HCT116 (cell line): ENCODE measurements at regions not wholly inside any gene's neighbourhood (a gene's known extent, or its start where the extent isn't known, plus 50 kb on each side); places are given as distances from the start of the nearest gene placed in this dataset.

Experiments
- ATAC-seq: fragments of 200-7000 bp; cut with Tn5 transposase; 2 replicates; pipeline ENCODE4 v1.9.1; 2020; ENCODE audit warnings: mild to moderate bottlenecking, moderate library complexity
- BruUV-seq: library from RNA; stranded (reverse); fragments of 400-500 nt; replicated peaks from 2 replicates; lab custom pipeline; 2021; lab: Mats Ljungman, UMichigan
- CTCF ChIA-PET: fragments of 300-600 bp; sonication (Branson Sonifier 250); formaldehyde crosslinking; loops from one replicate; lab custom pipeline; 2021; ENCODE audit warnings: antibody characterized with exemption; lab: Charles Lee
- POLR2A ChIA-PET: fragments of 300-600, 350-600 bp; sonication (Branson Sonifier 250); formaldehyde crosslinking; loops from one replicate; lab custom pipeline; 2021; ENCODE audit warnings: antibody characterized with exemption; lab: Charles Lee
- RAD21 ChIA-PET, 2 experiments: fragments of 300-600 bp; sonication (Branson Sonifier 250); formaldehyde crosslinking; loops; one replicate each; lab custom pipeline; 2023; ENCODE audit warnings: low total read pairs in 2 of 2; ENCODE audit not compliant: uncharacterized antibody in 2 of 2, unreplicated experiment in 2 of 2, low non-redundant PET in 1 of 2; lab: Charles Lee
- DNase-seq: peaks from one replicate; pipeline ENCODE4 v3.0.0-alpha.2; 2010; ENCODE audit warnings: low read depth, low spot score
- H2AFZ ChIP-seq: fragments of 200-600 bp; shearing (Covaris generic), sonication (generic); 2 replicates; pipeline ENCODE4 v1.6.1; 2017; ENCODE audit warnings: low read depth, mixed run types, mixed read lengths, antibody characterized with exemption, low read length; ENCODE audit not compliant: poor library complexity, severe bottlenecking
- H3K27ac ChIP-seq: 2 replicates; pipeline ENCODE4 v1.5.1; 2012; ENCODE audit warnings: low read depth, low read length
- H3K27me3 ChIP-seq: fragments of 200-600 bp; sonication (generic); 2 replicates; pipeline ENCODE4 v1.6.1; 2016; ENCODE audit warnings: mixed run types, low read length, mixed read lengths; ENCODE audit not compliant: insufficient read depth
- H3K36me3 ChIP-seq, 2 experiments: fragments of 200-500 bp in 1 of 2; fragments of 200-600 bp in 1 of 2; sonication (Bioruptor generic) in 1 of 2; sonication (generic) in 1 of 2; 2 replicates each; pipeline versions ENCODE4 v1.5.1 to v1.6.1; 2014 to 2016; ENCODE audit warnings: low read length in 2 of 2, inconsistent platforms in 1 of 2, mixed read lengths in 1 of 2, mixed run types in 1 of 2; ENCODE audit not compliant: insufficient read depth in 2 of 2, control insufficient read depth in 1 of 2
- H3K4me1 ChIP-seq, 2 experiments: fragments of 200-600 bp in 1 of 2; sonication (generic) in 1 of 2; 2 replicates each; pipeline versions ENCODE4 v1.5.1 to v1.6.1; 2012 to 2017; ENCODE audit warnings: low read length in 2 of 2, inconsistent platforms in 1 of 2, mild to moderate bottlenecking in 1 of 2, mixed read lengths in 1 of 2, mixed run types in 1 of 2, moderate library complexity in 1 of 2; ENCODE audit not compliant: insufficient read depth in 2 of 2, control insufficient read depth in 1 of 2
- H3K4me2 ChIP-seq: fragments of 200-600 bp; sonication (generic); 2 replicates; pipeline ENCODE4 v1.6.1; 2017; ENCODE audit warnings: mixed run types, low read length, mixed read lengths
- H3K4me3 ChIP-seq, 2 experiments: fragments of 200-600 bp in 1 of 2; sonication (generic) in 1 of 2; replicated peaks in 1 of 2; 2 replicates each; pipeline ENCODE4 v1.5.1; 2011 to 2016; ENCODE audit warnings: low read length in 2 of 2, control low read depth in 1 of 2, low read depth in 1 of 2, mild to moderate bottlenecking in 1 of 2, mixed read lengths in 1 of 2, mixed run types in 1 of 2
- H3K79me2 ChIP-seq: fragments of 200-600 bp; sonication (generic); 2 replicates; pipeline ENCODE4 v1.6.1; 2017; ENCODE audit warnings: mild to moderate bottlenecking, mixed run types, low read length, moderate library complexity, mixed read lengths; ENCODE audit not compliant: insufficient read depth
- H3K9ac ChIP-seq: fragments of 200-600 bp; sonication (generic); 2 replicates; pipeline ENCODE4 v1.6.1; 2016; ENCODE audit warnings: low read length, mixed read lengths
- H3K9me2 ChIP-seq: fragments of 200-600 bp; sonication (generic), shearing (Covaris generic); 2 replicates; pipeline ENCODE4 v1.6.1; 2017; ENCODE audit warnings: mixed run types, mild to moderate bottlenecking, moderate library complexity; ENCODE audit not compliant: insufficient read depth
- H3K9me3 ChIP-seq, 2 experiments: fragments of 200-500 bp in 1 of 2; fragments of 200-600 bp in 1 of 2; sonication (Bioruptor generic) in 1 of 2; sonication (generic) in 1 of 2; 2 replicates each; pipeline ENCODE4 v1.6.1; 2014 to 2017; ENCODE audit warnings: low read length in 2 of 2, mixed read lengths in 2 of 2, inconsistent platforms in 1 of 2, low read depth in 1 of 2, mild to moderate bottlenecking in 1 of 2, mixed run types in 1 of 2, moderate library complexity in 1 of 2; ENCODE audit not compliant: control insufficient read depth in 1 of 2, insufficient read depth in 1 of 2
- H4K20me1 ChIP-seq: fragments of 200-600 bp; sonication (generic), shearing (Covaris generic); 2 replicates; pipeline ENCODE4 v1.6.1; 2017; ENCODE audit warnings: mixed run types, mild to moderate bottlenecking, moderate library complexity; ENCODE audit not compliant: insufficient read depth
- ATF3 ChIP-seq: IDR thresholded peaks from 2 replicates; pipeline ENCODE4 v1.6.1; 2012
- CBX3 ChIP-seq: IDR thresholded peaks from 2 replicates; pipeline ENCODE4 v1.6.1; 2012; ENCODE audit warnings: low read depth
- ELF1 ChIP-seq: IDR thresholded peaks from 2 replicates; pipeline ENCODE4 v1.6.1; 2012; ENCODE audit warnings: low read depth, borderline replicate concordance
- EZH2 ChIP-seq: fragments of 200-600 bp; sonication (generic); IDR thresholded peaks from 2 replicates; pipeline ENCODE4 v1.6.1; 2017; ENCODE audit warnings: antibody characterized with exemption, mixed run types
- EZH2phosphoT487 ChIP-seq: fragments of 200-600 bp; IDR thresholded peaks from 2 replicates; pipeline ENCODE4 v1.6.1; 2018; ENCODE audit warnings: antibody characterized with exemption, borderline replicate concordance
- FOSL1 ChIP-seq: IDR thresholded peaks from 2 replicates; pipeline ENCODE4 v1.6.1; 2012; ENCODE audit warnings: low read depth
- JUND ChIP-seq: IDR thresholded peaks from 2 replicates; pipeline ENCODE4 v1.6.1; 2012
- POLR2A ChIP-seq: IDR thresholded peaks from 2 replicates; pipeline ENCODE4 v1.7.0; 2011; ENCODE audit warnings: borderline replicate concordance; ENCODE audit not compliant: insufficient read depth, insufficient read length; ENCODE audit errors: extremely low read depth
- RAD21 ChIP-seq: IDR thresholded peaks from 2 replicates; pipeline ENCODE4 v1.6.1; 2012; ENCODE audit warnings: low read depth, mild to moderate bottlenecking
- SIN3A ChIP-seq: IDR thresholded peaks from 2 replicates; pipeline ENCODE4 v1.6.1; 2012; ENCODE audit warnings: low read depth
- SP1 ChIP-seq: IDR thresholded peaks from 2 replicates; pipeline ENCODE4 v1.6.1; 2012; ENCODE audit warnings: low read depth
- SRF ChIP-seq: IDR thresholded peaks from 2 replicates; pipeline ENCODE4 v1.6.1; 2012; ENCODE audit warnings: low read depth
- ZFX ChIP-seq: fragments of 450-650 bp; IDR thresholded peaks from 2 replicates; pipeline ENCODE4 v1.6.1; 2017
- ZNF274 ChIP-seq: fragments of 200-500 bp; sonication (Bioruptor generic); IDR thresholded peaks from 2 replicates; pipeline ENCODE4 v1.6.1; 2014; ENCODE audit warnings: mild to moderate bottlenecking, low read depth, low read length, inconsistent platforms
- intact Hi-C: fragments of 100-400 bp; cut with micrococcal nuclease; formaldehyde crosslinking; loops from 2 replicates; pipeline ENCODE4 v1.10.0; 2022
- TF ChIP-seq, protein P1 (sequence below): IDR thresholded peaks from 2 replicates; pipeline ENCODE4 v1.6.1; 2011; ENCODE audit warnings: mild to moderate bottlenecking, low read length, moderate library complexity; ENCODE audit not compliant: insufficient replicate concordance; ENCODE audit errors: extremely low read depth
- TF ChIP-seq, protein P2 (sequence below): IDR thresholded peaks from 2 replicates; pipeline ENCODE4 v1.6.1; 2012; ENCODE audit warnings: low read depth
- TF ChIP-seq, protein P3 (sequence below), 3 experiments: fragments of 200-600 bp in 1 of 3; sonication (generic) in 1 of 3; IDR thresholded peaks in 2 of 3; conservative IDR thresholded peaks in 1 of 3; 2 replicates each; pipeline ENCODE4 v1.5.1; 2012 to 2017; ENCODE audit warnings: low read depth in 2 of 3, low read length in 2 of 3, antibody characterized with exemption in 1 of 3, borderline replicate concordance in 1 of 3, control low read depth in 1 of 3, mild to moderate bottlenecking in 1 of 3, mixed read lengths in 1 of 3, mixed run types in 1 of 3, moderate library complexity in 1 of 3; ENCODE audit not compliant: insufficient read depth in 1 of 3

DNA sequence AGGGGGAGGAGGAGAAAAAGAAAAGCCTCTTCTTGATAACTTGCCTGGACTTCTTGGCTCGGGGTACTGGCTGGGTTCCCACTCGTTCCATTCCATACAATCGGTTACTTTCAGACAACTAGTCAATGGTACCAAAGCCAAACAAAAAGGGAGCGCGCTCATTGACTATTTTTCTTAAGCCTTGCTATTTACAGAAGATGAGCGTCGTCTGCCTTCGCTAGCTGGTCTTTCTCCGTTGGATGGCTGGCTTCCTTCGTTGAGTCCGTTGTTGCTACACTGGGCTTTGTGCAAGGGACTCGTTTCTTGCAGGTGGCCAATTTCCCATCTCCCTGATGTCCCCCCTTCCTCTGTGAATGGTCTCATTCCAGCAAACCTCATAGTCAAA lies 260.4 kb downstream of the ZNF516 start:
- ATAC-seq (no peak), DNase-seq (no peak)
- H3K4me1 ChIP-seq: no peaks in the 10 kb centered on the region
- ChIA-PET RAD21 (no interaction called here), POLR2A (no interaction called here), CTCF (no interaction called here)
- no TSS peak for BruUV-seq
- H3K27ac ChIP-seq: no peak overlapping the region
- H3K36me3 ChIP-seq: no peaks in the 10 kb centered on the region
- H3K9me3 ChIP-seq: no peaks in the 10 kb centered on the region
- peaks cover 13% of the 10 kb centered on the region; the same call in 1 of the 2 replicates for H3K27me3 ChIP-seq
- H3K79me2 ChIP-seq: no peaks in the 10 kb centered on the region
- no peak for TF ChIP-seq JUND
- no peak for TF ChIP-seq ZNF274
- no peak for TF ChIP-seq ATF3
- no peak for TF ChIP-seq SRF
- no peak for TF ChIP-seq CBX3
- TF ChIP-seq, protein P1, sequence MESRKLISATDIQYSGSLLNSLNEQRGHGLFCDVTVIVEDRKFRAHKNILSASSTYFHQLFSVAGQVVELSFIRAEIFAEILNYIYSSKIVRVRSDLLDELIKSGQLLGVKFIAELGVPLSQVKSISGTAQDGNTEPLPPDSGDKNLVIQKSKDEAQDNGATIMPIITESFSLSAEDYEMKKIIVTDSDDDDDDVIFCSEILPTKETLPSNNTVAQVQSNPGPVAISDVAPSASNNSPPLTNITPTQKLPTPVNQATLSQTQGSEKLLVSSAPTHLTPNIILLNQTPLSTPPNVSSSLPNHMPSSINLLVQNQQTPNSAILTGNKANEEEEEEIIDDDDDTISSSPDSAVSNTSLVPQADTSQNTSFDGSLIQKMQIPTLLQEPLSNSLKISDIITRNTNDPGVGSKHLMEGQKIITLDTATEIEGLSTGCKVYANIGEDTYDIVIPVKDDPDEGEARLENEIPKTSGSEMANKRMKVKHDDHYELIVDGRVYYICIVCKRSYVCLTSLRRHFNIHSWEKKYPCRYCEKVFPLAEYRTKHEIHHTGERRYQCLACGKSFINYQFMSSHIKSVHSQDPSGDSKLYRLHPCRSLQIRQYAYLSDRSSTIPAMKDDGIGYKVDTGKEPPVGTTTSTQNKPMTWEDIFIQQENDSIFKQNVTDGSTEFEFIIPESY: no peak
- no peak for TF ChIP-seq SP1
- TF ChIP-seq RAD21: no peak
- TF ChIP-seq EZH2: no peak
- no peak for TF ChIP-seq SIN3A
- no peak for TF ChIP-seq ELF1
- no peak for TF ChIP-seq EZH2phosphoT487
- TF ChIP-seq FOSL1: no peak
- no peak for TF ChIP-seq ZFX
- TF ChIP-seq, protein P2, sequence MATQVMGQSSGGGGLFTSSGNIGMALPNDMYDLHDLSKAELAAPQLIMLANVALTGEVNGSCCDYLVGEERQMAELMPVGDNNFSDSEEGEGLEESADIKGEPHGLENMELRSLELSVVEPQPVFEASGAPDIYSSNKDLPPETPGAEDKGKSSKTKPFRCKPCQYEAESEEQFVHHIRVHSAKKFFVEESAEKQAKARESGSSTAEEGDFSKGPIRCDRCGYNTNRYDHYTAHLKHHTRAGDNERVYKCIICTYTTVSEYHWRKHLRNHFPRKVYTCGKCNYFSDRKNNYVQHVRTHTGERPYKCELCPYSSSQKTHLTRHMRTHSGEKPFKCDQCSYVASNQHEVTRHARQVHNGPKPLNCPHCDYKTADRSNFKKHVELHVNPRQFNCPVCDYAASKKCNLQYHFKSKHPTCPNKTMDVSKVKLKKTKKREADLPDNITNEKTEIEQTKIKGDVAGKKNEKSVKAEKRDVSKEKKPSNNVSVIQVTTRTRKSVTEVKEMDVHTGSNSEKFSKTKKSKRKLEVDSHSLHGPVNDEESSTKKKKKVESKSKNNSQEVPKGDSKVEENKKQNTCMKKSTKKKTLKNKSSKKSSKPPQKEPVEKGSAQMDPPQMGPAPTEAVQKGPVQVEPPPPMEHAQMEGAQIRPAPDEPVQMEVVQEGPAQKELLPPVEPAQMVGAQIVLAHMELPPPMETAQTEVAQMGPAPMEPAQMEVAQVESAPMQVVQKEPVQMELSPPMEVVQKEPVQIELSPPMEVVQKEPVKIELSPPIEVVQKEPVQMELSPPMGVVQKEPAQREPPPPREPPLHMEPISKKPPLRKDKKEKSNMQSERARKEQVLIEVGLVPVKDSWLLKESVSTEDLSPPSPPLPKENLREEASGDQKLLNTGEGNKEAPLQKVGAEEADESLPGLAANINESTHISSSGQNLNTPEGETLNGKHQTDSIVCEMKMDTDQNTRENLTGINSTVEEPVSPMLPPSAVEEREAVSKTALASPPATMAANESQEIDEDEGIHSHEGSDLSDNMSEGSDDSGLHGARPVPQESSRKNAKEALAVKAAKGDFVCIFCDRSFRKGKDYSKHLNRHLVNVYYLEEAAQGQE: no peak
- TF ChIP-seq, protein P3, sequence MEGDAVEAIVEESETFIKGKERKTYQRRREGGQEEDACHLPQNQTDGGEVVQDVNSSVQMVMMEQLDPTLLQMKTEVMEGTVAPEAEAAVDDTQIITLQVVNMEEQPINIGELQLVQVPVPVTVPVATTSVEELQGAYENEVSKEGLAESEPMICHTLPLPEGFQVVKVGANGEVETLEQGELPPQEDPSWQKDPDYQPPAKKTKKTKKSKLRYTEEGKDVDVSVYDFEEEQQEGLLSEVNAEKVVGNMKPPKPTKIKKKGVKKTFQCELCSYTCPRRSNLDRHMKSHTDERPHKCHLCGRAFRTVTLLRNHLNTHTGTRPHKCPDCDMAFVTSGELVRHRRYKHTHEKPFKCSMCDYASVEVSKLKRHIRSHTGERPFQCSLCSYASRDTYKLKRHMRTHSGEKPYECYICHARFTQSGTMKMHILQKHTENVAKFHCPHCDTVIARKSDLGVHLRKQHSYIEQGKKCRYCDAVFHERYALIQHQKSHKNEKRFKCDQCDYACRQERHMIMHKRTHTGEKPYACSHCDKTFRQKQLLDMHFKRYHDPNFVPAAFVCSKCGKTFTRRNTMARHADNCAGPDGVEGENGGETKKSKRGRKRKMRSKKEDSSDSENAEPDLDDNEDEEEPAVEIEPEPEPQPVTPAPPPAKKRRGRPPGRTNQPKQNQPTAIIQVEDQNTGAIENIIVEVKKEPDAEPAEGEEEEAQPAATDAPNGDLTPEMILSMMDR (IDR thresholded peaks at IDR 0.05 in 2 of 3, conservative IDR thresholded peaks at IDR 0.05 in 1 of 3; ENCODE audit: borderline replicate concordance in 1 of 3, insufficient read depth in 1 of 3, low read depth in 2 of 3, low read length in 2 of 3): no peak
- TF ChIP-seq POLR2A: no peak
- H3K9ac ChIP-seq: no peak overlapping the region
- no peak overlapping the region for H3K4me3 ChIP-seq
- H2AFZ ChIP-seq: no peak overlapping the region
- no peak overlapping the region for H3K4me2 ChIP-seq
- intact Hi-C loops: no loop called here
- H3K9me2 ChIP-seq: no peaks in the 10 kb centered on the region
- no peaks in the 10 kb centered on the region for H4K20me1 ChIP-seq
